Stimulated activated CD8-positive, alpha-beta memory T cell treated with anti-CD3 and anti-CD28 coated beads, Interleukin-2, amount 100 ng/mL, for 48 hours (primary cell): ENCODE measurements at regions not wholly inside any gene's neighbourhood (a gene's known extent, or its start where the extent isn't known, plus 50 kb on each side); places are given as distances from the start of the nearest gene placed in this dataset.
"Not testable (repeated sequence)": the region's sequence is repeated elsewhere in the genome, so short reads cannot be mapped to it uniquely, and the experiment has no call there.

ENCODE experiments used
- DNase-seq, 2 donors: peaks; one replicate each; pipeline ENCODE4 v3.0.0-alpha.2; 2020; ENCODE audit warnings: low read depth in 2 of 2

DNA sequence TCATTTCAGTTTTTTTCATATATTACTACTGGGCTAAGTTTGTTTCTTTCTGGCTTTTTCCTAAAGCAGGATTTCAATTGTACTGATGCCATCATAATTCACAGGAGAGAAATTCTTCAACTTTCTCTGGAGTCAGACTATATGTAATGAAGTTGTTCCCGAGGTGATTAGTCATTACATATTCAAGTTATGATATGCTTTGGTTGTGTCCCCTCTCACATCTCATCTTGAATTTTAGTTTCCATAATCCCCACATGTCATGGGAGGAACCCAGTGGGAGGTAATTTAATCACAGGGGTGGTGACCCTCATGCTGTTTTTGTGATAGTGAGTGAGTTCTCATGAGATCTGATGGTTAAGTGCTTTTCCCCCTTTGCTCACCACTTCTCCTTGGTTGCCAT is 227.5 kb upstream of the LRIG3 start:
- no peak for DNase-seq

DNA sequence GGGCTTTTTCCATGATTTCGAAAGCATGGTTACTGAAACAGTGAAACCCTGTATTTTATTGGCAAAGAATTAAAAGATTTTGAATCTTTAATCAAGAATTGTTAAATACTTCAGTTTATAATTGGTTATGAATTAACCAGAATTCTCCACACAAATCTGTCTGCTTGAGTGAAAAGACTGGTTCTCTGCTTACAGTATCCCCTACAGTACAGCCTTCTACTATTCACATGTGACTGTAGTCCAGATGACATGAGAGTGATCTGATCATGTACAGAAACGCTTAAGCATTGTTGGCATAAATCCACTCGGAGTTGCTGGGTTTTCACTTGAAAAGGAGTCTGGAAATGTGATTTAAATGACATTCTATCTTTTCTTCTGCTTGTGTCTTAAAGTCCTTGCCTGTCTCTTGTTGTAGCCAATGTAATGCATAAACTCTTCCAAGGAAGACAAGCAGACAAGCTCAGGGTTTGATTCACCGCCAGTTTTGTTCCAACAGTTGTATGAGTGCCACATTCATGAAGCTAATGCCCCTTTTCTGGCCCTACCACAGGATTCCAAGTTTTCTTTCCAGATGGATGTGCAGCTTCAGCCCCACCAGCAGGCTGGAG is 222.0 kb upstream of the LRIG3 start:
- no peak for DNase-seq

DNA sequence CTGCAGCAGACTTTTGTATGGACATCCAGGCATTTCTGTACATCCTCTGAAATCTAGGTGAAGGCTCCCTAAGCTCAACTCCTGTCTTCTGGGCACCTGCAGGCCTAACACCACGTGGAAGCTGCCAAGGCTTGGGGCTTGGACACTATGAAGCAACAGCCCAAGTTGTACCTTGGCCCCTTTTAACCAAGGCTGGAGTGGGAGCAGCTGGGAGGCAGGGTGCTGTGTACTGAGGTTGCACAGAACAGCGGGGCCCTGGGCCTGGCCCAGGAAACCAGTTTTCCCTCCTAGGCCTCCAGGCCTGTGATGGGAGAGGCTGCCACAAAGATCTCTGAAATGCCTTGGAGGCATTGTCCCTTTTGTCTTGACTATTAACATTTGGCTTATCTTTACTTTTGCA is 214.4 kb upstream of the LRIG3 start:
- DNase-seq, result no peak

DNA sequence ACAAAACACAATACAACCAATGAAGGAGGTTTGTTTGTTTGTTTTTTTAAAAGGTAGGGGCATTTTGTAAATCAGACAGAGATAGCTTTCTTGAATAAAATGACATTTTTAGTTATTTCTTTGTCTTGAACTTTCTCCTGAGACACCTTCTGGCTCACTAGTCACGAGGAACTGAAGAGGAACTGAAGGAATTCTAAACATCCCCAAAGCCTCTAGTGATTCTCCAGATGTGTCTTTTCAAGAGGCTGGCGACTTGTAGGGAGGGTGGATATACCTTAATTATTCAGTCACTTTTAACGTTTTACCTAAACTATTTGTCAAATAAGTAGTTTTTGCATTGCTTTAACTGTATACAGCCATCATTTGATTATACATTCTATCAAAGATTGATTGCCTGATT is 211.2 kb upstream of the LRIG3 start:
- no peak for DNase-seq

DNA sequence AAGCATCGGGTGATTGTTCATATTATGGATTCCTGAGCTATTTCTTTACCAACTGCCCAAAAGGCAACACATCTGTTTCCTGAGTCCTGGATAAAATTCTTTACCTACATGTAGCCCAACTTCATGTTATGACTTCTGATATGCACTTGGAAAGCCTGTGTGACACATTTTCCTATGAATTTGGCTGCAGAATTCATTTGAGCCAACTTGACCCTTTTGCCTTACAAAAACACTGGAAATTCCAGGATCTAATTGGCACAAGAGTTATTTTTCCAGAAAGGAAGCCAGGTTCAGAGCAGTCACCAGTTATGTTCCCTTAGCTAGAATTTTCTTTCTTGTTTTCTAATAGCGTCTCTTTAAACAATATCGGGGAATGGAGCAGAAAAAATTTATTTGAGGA is 202.5 kb upstream of the LRIG3 start:
- DNase-seq, result no peak

DNA sequence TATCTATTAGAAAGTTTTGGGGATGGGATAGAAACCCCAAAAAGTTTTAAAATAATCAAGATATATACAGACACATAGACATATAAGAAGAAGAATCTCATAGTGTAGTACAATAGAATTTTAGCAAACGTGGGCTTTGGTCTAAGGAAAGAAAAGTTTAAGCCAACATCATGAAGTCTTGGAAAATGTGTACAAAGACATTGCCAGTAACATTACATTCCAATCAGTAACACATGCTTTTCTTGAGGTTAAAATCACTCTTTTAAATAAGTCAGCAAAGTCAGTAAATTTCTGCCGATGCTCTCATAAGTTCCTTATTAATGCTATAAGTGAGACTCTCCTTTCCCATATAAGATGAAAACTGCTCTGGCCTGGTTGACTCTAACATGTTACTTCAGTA is 201.1 kb upstream of the LRIG3 start:
- DNase-seq, result no peak

DNA sequence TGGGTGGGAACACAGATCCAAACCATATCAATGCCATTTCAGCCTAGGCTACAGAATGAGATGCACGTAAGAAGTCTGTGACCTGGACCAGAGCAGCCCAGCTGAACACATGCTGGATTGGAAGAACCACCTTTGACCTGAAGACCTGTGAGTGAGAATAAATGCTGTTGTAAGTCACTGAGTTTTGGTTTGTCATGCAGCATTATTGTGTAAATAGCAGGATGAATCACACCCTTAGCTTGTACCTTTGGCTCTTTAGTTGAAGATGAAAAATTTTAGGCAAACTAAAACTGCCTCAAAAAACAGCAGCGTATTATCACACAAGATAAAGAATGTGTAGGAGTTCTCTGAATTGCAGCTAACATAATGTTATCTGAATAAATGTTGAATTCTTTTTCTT is 199.4 kb upstream of the LRIG3 start:
- DNase-seq, result no peak

DNA sequence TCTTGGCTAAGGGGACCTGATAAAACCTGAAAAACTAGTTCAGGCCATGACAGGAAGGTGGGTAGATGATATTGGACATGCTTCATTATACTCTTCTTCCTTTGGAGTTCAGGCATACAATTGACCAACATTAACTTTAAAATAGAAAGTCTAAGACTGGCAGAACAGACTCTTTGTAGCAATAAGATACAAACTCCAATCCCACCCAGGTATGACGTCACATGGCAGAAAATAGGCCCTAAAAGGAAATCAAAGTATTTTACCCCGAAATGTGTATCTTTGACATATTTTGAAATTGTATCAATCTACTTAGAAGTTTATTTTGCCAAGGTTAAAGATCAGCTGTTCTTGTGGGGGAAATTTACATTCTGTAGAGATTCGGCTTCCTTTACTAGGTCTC is 198.1 kb upstream of the LRIG3 start:
- no peak for DNase-seq

DNA sequence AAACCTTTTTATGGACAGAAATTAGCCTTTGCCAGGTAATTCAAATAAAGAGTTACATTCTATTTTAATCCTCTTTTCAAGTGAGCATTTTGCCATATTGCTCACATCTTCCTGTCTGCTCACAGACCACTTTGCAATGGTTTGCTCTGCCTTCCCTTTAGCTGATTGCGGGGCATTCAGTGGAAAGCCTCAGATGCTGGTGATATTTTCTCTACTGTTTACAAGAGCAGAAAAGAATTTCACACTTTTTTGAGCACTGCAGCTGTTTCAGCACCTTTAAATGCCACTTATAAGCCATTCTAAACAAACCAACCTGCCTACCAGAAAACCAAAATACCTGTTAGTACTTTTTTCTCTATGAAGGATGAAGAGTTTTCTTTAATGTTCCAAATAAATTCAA is 195.7 kb upstream of the LRIG3 start:
- DNase-seq, result no peak

DNA sequence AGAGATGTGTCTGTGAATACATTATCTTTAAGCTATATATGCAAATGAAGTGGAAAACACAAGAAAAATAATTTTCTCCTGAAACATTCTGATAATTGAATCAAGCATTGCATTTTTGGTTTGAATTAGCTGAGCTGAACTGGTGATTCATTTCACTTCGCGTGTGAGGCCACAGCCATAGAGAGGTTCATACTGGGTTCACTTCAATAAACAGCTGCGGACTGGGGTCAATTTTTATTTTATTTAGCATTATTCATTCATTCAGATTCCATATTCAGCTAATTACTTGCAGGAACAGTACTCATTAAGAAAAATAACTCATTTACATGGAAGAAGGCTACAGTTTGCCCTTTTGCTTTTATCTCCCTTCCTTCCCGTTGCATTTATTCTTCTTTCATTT is 195.2 kb upstream of the LRIG3 start:
- no peak for DNase-seq

DNA sequence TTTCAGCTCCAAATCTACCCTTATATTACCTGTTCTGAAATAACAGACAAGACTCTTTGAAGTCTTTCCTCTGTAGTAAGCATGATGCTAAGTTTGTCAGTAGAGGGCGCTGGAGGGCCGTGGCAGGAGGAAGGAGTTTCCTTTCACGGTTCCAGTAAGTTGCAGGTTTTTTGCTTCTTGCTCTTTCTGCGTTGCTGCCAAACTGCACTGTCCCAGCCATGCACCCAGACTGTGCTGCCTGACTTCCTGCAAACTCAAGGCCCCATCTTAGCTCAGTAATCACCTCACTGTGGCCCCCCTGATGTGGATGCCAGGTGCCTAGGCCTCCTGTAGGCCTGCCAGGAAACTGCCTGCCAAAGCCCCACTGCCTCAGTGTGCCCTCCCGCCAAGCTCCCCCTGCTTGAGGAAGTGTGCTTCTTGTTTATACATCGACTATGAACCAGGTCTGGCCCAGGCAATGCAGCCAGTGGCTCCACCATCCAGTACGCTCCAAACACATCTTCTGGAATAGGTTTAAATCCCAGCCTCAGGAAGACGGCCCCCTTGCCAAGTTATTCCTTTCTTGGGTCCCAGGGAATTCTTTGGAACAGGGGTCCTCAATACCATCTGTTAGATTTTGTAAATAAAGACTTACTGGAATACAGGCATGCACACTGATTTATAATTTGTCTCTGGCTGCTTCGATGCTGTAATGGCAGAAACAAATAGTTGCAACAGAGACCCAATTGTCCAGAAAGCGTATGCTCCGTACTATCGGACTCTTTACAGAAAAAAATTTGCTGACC is 193.7 kb upstream of the LRIG3 start:
- peak; percentile 17 to 43 for DNase-seq

DNA sequence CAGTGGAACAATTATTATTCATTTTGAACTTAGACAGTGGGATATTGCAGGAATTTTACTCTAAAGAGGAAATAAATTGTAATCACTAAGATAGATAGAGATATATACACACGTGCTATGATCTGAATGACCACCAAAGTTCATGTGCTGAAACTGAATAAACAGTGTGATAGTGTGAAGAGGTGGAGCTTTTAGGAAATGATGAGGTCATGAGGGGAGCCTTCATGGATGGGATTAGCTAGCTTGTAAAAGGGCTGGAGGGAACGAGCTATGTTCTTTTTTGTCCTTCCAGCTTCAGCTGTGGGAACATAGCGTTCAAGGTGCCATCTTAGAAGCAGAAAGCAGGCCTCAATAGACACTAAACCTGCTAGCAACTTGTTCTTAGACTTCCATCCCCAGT is 191.5 kb upstream of the LRIG3 start:
- no peak for DNase-seq

DNA sequence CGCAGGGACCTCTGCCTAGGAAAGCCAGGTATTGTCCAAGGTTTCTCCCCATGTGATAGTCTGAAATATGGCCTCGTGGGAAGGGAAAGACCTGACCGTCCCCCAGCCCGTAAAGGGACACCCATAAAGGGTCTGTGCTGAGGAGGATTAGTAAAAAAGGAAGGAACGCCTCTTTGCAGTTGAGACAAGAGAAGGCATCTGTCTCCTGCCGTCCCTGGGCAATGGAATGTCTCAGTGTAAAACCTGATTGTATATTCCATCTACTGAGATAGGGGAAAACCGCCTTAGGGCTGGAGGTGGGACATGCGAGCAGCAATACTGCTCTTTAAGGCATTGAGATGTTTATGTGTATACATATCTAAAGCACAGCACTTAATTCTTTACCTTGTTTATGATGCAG is 188.2 kb upstream of the LRIG3 start:
- DNase-seq, result not testable (repeated sequence)

DNA sequence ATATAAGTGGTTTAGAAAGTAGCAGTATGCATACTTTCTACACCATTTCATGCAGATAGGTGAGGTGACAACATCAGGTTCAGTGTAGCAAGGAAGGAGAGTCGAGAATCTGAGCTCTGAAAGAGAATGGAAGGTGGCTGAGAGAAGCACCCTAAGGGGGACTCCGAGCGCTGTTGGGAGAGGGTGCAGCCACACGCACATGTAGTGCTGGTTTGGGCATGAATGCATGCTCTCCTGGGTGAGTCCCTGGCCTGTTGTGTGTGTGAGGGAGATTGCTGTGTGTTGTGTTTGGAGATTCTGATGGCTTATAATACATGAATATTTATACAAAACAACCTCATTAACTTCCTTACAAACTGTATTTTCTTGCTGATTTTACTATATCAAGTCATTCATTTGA is 180.3 kb upstream of the LRIG3 start:
- DNase-seq, result no peak

DNA sequence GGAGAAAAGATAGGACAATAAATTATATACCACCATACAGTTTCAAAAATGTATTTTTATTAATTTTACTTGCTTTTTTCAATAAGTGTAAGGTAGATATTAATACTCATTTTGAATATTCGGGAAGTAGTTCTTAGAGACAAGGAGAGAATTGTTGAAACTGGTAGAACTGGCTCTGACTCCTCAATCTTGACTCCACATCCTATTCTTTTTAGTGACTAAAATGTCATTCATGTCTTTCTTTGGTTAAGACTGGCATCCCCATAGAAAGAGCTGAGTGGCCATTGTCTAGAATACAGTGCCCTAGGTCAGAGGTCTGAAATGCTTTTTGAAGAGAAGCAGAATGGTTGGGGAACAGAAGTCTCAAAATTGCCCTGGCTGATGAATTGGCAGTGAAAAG is 177.6 kb upstream of the LRIG3 start:
- no peak for DNase-seq

DNA sequence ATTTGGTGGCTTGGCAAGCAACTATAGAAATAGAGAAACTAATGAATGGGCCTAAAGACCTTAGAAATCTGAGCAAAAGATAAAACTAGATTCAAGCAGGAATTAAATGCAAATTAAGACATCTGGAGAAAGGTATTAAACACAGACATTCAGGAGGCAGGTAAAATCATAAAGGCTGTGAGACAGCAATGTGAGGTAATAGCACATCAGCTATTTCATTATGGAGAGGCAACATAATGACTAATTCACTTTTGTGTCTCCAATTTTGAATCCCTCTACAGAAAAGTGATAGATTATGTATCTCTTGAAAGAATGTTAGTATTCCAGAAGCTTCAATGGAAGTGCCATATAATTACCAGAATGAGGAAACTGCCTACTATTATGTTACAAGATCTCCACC is 175.9 kb upstream of the LRIG3 start:
- no peak for DNase-seq

DNA sequence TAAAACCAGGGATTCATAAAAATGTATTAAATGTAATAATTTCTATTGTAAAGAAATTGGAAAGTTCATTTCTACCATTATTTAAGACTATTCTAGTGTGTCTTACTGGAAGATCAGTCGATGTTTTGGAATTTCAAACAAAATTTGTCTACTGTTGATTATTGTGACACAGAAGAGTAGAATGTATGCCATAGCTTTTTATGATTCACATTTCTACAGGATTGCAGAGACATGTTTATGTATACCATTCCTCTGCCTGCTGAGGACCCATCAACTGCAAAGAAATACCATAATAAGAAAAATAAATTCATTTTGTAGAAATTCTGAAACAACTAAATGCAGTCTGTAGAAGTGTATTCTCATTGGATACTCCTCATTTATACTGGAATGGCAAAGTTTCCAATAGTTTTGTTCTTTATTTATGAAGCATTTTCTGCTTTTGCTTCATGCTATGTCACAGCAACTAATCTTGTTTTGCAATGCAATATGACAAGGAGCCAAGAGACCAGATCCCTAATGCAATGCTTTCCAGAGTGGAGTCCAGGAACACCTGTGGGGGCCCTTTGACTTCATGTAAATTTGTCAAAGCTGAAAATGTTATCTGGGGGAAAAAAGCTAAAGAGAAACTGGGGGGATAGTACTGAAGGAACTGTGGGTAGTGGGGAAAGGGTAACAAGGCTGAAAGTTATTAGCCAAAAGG is 172.9 kb upstream of the LRIG3 start:
- DNase-seq, result no peak

DNA sequence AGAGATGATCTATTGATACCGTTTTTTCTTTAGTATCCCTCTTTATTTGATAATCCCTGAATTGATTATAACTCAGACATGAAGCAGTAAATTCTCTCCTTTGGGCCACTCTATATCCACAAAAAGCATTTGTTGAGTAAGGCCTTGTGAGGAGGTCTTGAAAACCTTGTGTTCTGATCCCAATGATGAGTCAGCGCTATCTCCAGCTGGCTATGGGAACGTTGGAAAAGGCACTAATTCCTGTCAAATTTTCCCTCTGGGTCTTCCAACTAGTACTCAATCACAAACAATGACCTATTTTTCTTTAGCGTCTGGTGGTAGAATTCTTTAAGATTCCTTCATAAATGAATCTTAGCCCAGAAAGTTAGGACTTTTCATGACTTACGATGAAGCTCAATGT is 168.4 kb upstream of the LRIG3 start:
- DNase-seq, result no peak

DNA sequence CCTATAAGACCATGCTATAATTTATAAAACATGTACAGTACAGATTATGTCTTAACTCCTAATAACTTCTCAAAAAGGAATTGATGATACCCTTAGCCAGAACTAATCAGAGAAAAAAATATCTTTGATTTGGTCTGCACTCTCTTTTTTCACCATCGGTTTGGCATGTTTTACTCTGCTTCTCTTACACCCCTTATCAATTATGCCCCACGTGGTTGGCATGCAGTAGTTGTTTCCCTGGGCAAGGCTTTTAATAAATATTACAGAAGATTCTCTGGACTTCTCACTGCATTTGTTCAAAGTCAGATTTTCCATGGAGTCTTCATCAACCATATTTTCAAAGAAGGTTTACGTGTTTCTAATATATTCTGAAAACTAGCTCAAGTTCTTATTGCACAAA is 167.4 kb upstream of the LRIG3 start:
- no peak for DNase-seq

DNA sequence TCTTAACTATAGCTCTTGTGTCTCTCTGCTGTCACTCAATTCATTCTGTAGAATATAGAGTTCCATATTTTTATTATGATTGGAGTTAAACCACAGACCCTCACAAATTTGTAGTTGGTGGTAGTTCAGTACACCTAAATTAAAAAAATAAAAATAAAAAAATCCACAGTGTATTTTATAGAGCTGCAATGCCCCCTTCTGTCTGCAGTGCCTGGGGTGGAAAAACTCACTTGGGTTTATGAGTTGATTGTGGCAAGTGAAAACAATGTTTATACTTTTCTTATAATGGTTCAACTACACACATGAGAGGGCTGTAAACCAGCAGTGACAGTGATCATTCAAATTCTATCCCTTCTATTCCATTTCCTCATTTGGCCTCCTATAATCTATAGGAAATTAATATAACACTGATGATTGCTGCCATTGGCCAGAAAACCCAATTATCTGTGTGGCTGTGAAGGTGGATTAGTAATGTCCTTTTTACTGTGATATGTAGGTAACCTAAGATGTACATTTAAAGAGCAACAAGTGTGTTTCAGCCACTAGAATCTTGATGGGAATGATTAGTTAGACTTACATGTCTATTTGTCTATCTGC is 166.9 kb upstream of the LRIG3 start:
- no peak for DNase-seq

DNA sequence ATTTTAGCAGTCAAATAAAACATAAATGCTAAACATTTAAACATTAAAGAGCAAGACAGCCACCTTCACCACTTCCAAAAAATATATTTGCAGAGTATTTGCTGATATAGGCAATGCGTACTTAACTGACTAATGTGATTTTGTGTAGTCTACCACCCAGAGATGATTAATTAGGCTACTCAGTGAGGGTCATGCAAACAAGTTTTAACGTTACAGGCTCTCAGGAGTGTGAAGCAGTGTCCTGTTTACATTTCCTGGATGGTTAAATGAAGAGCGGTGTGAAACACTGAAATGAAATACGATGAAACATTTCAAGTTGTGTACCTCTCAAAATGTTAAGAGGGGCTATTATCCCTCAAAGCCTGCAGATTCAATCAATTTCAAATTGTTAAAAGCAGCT is 165.8 kb upstream of the LRIG3 start:
- no peak for DNase-seq

DNA sequence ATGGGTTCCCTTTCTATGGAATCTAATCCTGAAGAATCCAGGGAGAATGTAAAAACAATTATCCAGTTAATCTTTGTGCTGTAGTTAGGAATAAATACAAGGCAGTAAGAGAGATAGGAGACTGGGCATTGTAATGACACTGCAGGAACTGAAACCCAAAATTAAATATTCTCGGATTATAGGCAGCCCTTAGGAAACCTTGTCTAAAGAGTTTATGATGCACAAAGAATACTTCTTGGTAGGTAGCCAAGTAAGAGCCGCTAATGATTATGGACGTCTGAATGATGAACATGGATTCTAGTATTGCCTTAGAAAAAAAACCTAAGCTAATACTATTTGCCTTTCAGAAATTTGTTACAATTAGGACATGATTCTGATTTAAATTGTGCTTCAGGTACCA is 165.4 kb upstream of the LRIG3 start:
- DNase-seq, result no peak
